H1 (cell line): ENCODE measurements at regions not wholly inside any gene's neighbourhood (a gene's known extent, or its start where the extent isn't known, plus 50 kb on each side); places are given as distances from the start of the nearest gene placed in this dataset.

Experiments
- CTCF ChIA-PET: fragments of 300-600 bp; sonication (Branson Sonifier 250); formaldehyde crosslinking; loops from one replicate; lab custom pipeline; 2021; ENCODE audit not compliant: partially characterized antibody; lab: Charles Lee
- POLR2A ChIA-PET: fragments of 300-600 bp; sonication (Branson Sonifier 250); formaldehyde crosslinking; loops from one replicate; lab custom pipeline; 2021; ENCODE audit warnings: inconsistent platforms; ENCODE audit not compliant: partially characterized antibody; lab: Charles Lee
- DNase-seq, 2 experiments: peaks; one replicate each; pipeline versions ENCODE4 v3.0.0 to v3.0.0-alpha.2; 2010 to 2022; ENCODE audit warnings: low spot score in 2 of 2, low read depth in 1 of 2, mixed read lengths in 1 of 2
- FAIRE-seq: peaks from 2 replicates; lab custom pipeline; 2011; peaks lifted over from hg19 to GRCh38; lab: Jason Lieb, UNC
- H2AFZ ChIP-seq: 2 replicates; pipeline ENCODE4 v1.8.1; 2012; ENCODE audit warnings: low read length, inconsistent platforms
- H2AK5ac ChIP-seq: 2 replicates; pipeline ENCODE4 v1.6.1; 2013; ENCODE audit warnings: low read depth, low read length
- H2BK120ac ChIP-seq: replicated peaks from 2 replicates; pipeline ENCODE3; 2013; ENCODE audit warnings: low read depth, low read length, inconsistent platforms
- H2BK12ac ChIP-seq: 2 replicates; pipeline ENCODE4 v1.6.1; 2013; ENCODE audit warnings: low read depth, low read length
- H2BK15ac ChIP-seq: 2 replicates; pipeline ENCODE4 v1.6.1; 2013; ENCODE audit warnings: low read length
- H2BK20ac ChIP-seq: 2 replicates; pipeline ENCODE4 v1.6.1; 2013; ENCODE audit warnings: low read length
- H2BK5ac ChIP-seq: 2 replicates; pipeline ENCODE4 v1.6.1; 2013; ENCODE audit warnings: low read depth, low read length
- H3K14ac ChIP-seq: 2 replicates; pipeline ENCODE4 v1.6.1; 2013; ENCODE audit warnings: inconsistent platforms; ENCODE audit not compliant: insufficient read length
- H3K18ac ChIP-seq: 2 replicates; pipeline ENCODE4 v1.6.1; 2013; ENCODE audit warnings: low read length; ENCODE audit errors: extremely low read depth
- H3K23ac ChIP-seq: 2 replicates; pipeline ENCODE4 v1.6.1; 2013; ENCODE audit warnings: inconsistent platforms; ENCODE audit not compliant: insufficient read length
- H3K23me2 ChIP-seq: 2 replicates; pipeline ENCODE4 v1.6.1; 2013; ENCODE audit warnings: low read depth, low read length
- H3K27ac ChIP-seq: 2 replicates; pipeline ENCODE4 v1.6.1; 2011; ENCODE audit warnings: low read depth, low read length, inconsistent platforms
- H3K27me3 ChIP-seq, 4 experiments: replicated peaks in 1 of 4; 1 replicate in 1 of 4; 2 replicates in 3 of 4; pipeline versions ENCODE4 v1.6.1 to v1.8.1; 2011 to 2013; ENCODE audit warnings: low read length in 3 of 4, mild to moderate bottlenecking in 3 of 4, inconsistent platforms in 2 of 4, mixed read lengths in 2 of 4, moderate library complexity in 1 of 4; ENCODE audit not compliant: control insufficient read depth in 3 of 4, insufficient read depth in 3 of 4; ENCODE audit errors: extremely low read depth in 1 of 4
- H3K36me3 ChIP-seq, 4 experiments: 2 replicates each; pipeline versions ENCODE4 v1.6.1 to v1.8.1; 2011 to 2013; ENCODE audit warnings: mild to moderate bottlenecking in 4 of 4, low read length in 3 of 4, moderate library complexity in 2 of 4, control low read depth in 1 of 4, inconsistent platforms in 1 of 4; ENCODE audit not compliant: insufficient read depth in 4 of 4, control insufficient read depth in 2 of 4
- H3K4ac ChIP-seq: replicated peaks from 2 replicates; pipeline ENCODE3; 2013; ENCODE audit warnings: low read length, low read depth, mixed read lengths, inconsistent platforms; ENCODE audit not compliant: insufficient read length
- H3K4me1 ChIP-seq, 4 experiments: replicated peaks in 1 of 4; 1 replicate in 1 of 4; 2 replicates in 3 of 4; pipeline versions ENCODE4 v1.6.1 to v1.8.1; 2011 to 2013; ENCODE audit warnings: low read length in 3 of 4, inconsistent platforms in 2 of 4, mixed read lengths in 1 of 4; ENCODE audit not compliant: insufficient read depth in 4 of 4, control insufficient read depth in 3 of 4
- H3K4me2 ChIP-seq, 2 experiments: 2 replicates each; pipeline versions ENCODE4 v1.6.1 to v1.8.1; 2011 to 2013; ENCODE audit warnings: low read depth in 2 of 2, low read length in 2 of 2, control low read depth in 1 of 2, inconsistent platforms in 1 of 2, mild to moderate bottlenecking in 1 of 2; ENCODE audit not compliant: insufficient read depth in 1 of 2
- H3K4me3 ChIP-seq, 4 experiments: fragments of 200-600, 300-600 bp in 1 of 4; sonication (generic), shearing (Covaris generic), sonication (Bioruptor Twin) in 1 of 4; 2 replicates each; pipeline versions ENCODE4 v1.5.1 to v1.8.1; 2011 to 2016; ENCODE audit warnings: low read length in 4 of 4, low read depth in 3 of 4, control low read depth in 2 of 4, inconsistent platforms in 2 of 4, mild to moderate bottlenecking in 2 of 4, mixed read lengths in 1 of 4, moderate library complexity in 1 of 4; ENCODE audit not compliant: insufficient read depth in 2 of 4; ENCODE audit errors: extremely low read depth in 1 of 4
- H3K56ac ChIP-seq: replicated peaks from 2 replicates; pipeline ENCODE3; 2013; ENCODE audit warnings: low read depth, mild to moderate bottlenecking, mixed read lengths, low read length, inconsistent platforms; ENCODE audit not compliant: insufficient read length
- H3K79me1 ChIP-seq: 2 replicates; pipeline ENCODE4 v1.6.1; 2013; ENCODE audit warnings: low read depth, low read length, control low read depth
- H3K79me2 ChIP-seq, 2 experiments: 2 replicates each; pipeline versions ENCODE4 v1.6.1 to v1.8.1; 2012 to 2013; ENCODE audit warnings: low read length in 2 of 2, mild to moderate bottlenecking in 2 of 2, inconsistent platforms in 1 of 2; ENCODE audit not compliant: insufficient read depth in 2 of 2, control insufficient read depth in 1 of 2
- H3K9ac ChIP-seq, 4 experiments: replicated peaks in 1 of 4; 1 replicate in 1 of 4; 2 replicates in 3 of 4; pipeline versions ENCODE4 v1.6.1 to v1.8.1; 2011 to 2013; ENCODE audit warnings: low read depth in 3 of 4, low read length in 3 of 4, control low read depth in 2 of 4, mild to moderate bottlenecking in 2 of 4, moderate library complexity in 2 of 4, inconsistent platforms in 1 of 4; ENCODE audit errors: extremely low read depth in 1 of 4
- H3K9me3 ChIP-seq, 2 experiments: 2 replicates each; pipeline versions ENCODE4 v1.6.1 to v1.8.1; 2012 to 2013; ENCODE audit warnings: mild to moderate bottlenecking in 2 of 2, moderate library complexity in 2 of 2, control low read depth in 1 of 2, inconsistent platforms in 1 of 2, low read depth in 1 of 2, low read length in 1 of 2, mixed read lengths in 1 of 2; ENCODE audit not compliant: insufficient read depth in 2 of 2
- H4K20me1 ChIP-seq, 2 experiments: replicated peaks in 1 of 2; 2 replicates each; pipeline versions ENCODE3 to v1.8.1; 2011 to 2013; ENCODE audit warnings: inconsistent platforms in 2 of 2, low read length in 2 of 2, mild to moderate bottlenecking in 1 of 2; ENCODE audit not compliant: insufficient read depth in 2 of 2, control insufficient read depth in 1 of 2
- H4K5ac ChIP-seq: 2 replicates; pipeline ENCODE4 v1.6.1; 2013; ENCODE audit warnings: low read length, low read depth, mixed read lengths, inconsistent platforms; ENCODE audit not compliant: insufficient read length
- H4K8ac ChIP-seq: 2 replicates; pipeline ENCODE4 v1.8.0; 2013; ENCODE audit warnings: mild to moderate bottlenecking, moderate library complexity, low read length, inconsistent platforms; ENCODE audit not compliant: insufficient read depth; ENCODE audit errors: extremely low read depth
- H4K91ac ChIP-seq: replicated peaks from 2 replicates; pipeline ENCODE3; 2013; ENCODE audit warnings: low read length, mixed read lengths, inconsistent platforms; ENCODE audit not compliant: insufficient read length
- CHD2 ChIP-seq: IDR thresholded peaks from 2 replicates; pipeline ENCODE4 v1.6.1; 2012; ENCODE audit warnings: low read length, improper control_type of control experiment
- GTF2F1 ChIP-seq: IDR thresholded peaks from 2 replicates; pipeline ENCODE4 v1.6.1; 2012; ENCODE audit warnings: low read depth, low read length, improper control_type of control experiment, borderline replicate concordance
- HDAC2 ChIP-seq, 2 experiments: fragments of 300-600 bp in 1 of 2; sonication (generic) in 1 of 2; IDR thresholded peaks; 2 replicates each; pipeline ENCODE4 v1.6.1; 2011 to 2012; ENCODE audit warnings: low read depth in 2 of 2, low read length in 2 of 2, mild to moderate bottlenecking in 2 of 2, moderate library complexity in 2 of 2, borderline replicate concordance in 1 of 2, inconsistent platforms in 1 of 2
- RAD21 ChIP-seq, 2 experiments: IDR thresholded peaks in 1 of 2; conservative IDR thresholded peaks in 1 of 2; 2 replicates each; pipeline ENCODE4 v1.6.1; 2011; ENCODE audit warnings: low read depth in 2 of 2, low read length in 2 of 2, improper control_type of control experiment in 1 of 2, inconsistent platforms in 1 of 2, mild to moderate bottlenecking in 1 of 2, moderate library complexity in 1 of 2
- WGBS, 2 experiments: shearing (Covaris generic) in 1 of 2; methylation state at CpG; one replicate each; pipeline versions ENCODE4 v1.1.6 to v1.1.7; 2013 to 2015; ENCODE audit warnings: low lambda C conversion rate in 2 of 2, mixed read lengths in 2 of 2, inconsistent platforms in 1 of 2, low coverage in 1 of 2, missing lambda C conversion rate in 1 of 2; ENCODE audit not compliant: insufficient replicate concordance in 2 of 2, insufficient coverage in 1 of 2, insufficient read length in 1 of 2; ENCODE audit errors: extremely low coverage in 1 of 2, missing lambda C conversion rate in 1 of 2; 5-methylcytosine and 5-hydroxymethylcytosine counted together
- TF ChIP-seq, protein P1 (sequence below), 3 experiments: IDR thresholded peaks; 1 replicate in 2 of 3; 2 replicates in 1 of 3; pipeline versions ENCODE4 v1.5.1 to v1.6.1; 2011; ENCODE audit warnings: low read length in 3 of 3, mild to moderate bottlenecking in 3 of 3, inconsistent platforms in 2 of 3, low read depth in 1 of 3, moderate library complexity in 1 of 3; ENCODE audit not compliant: insufficient read depth in 1 of 3; ENCODE audit errors: control extremely low read depth in 1 of 3

DNA sequence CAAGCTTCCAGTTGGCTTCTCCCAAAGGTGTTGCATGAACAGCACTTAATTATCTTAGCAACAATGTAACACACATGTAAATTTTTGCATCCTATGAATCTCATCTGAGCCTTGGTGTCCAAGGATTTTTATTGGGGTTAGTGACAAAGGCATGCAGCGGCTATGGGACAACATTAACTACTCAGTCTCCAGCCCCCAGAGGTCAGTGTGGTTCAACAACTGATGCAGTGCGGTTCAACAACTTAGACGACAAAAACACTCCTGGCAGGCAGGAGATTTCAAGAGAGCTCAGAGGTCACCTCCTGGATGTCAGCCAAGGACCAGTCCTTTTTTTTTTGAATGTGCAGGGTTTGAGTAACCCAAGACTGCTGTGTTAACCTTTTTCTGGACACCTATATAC is 77.5 kb upstream of the HMCN1 start:
- Histone ChIP-seq H3K4me1 (peaks cover 0 to 1% (median 0%) of the 10 kb centered on the region in 4 experiments; a peak in 2 of 7 replicates), H4K8ac (no peak overlapping the region), H2BK5ac (no peak overlapping the region), H3K4ac (no peak overlapping the region), H2BK120ac (no peak overlapping the region), H3K36me3 (no peaks in the 10 kb centered on the region), H3K4me3 (no peak overlapping the region), H3K18ac (no peak overlapping the region), H2BK12ac (no peak overlapping the region), H3K23me2 (no peaks in the 10 kb centered on the region; the same call in 1 of the 2 replicates), H3K9ac (no peak overlapping the region; a peak in 1 of 7 replicates), H4K91ac (no peak overlapping the region), H3K14ac (no peak overlapping the region), H2BK15ac (no peak overlapping the region), H3K23ac (no peak overlapping the region), H3K4me2 (no peak overlapping the region), H3K27ac (no peak overlapping the region), H3K56ac (no peak overlapping the region), H2BK20ac (no peak overlapping the region), H4K20me1 (no peaks in the 10 kb centered on the region), H2AFZ (0 out of 2 replicates have a peak overlapping the region, but pooled peaks have one; percentile 40), H3K79me2 (no peaks in the 10 kb centered on the region), H4K5ac (no peak overlapping the region), H3K79me1 (no peaks in the 10 kb centered on the region), H3K27me3 (no peaks in the 10 kb centered on the region), H2AK5ac (no peak overlapping the region), H3K9me3 (no peaks in the 10 kb centered on the region)
- WGBS, 2 experiments: 73% methylated on average over 3 of the region's 3 CpGs; no CpG with 5 or more reads in 1 of the 2 experiments
- CTCF ChIA-PET: interaction anchor here (0.6 to 1.3 kb wide), 13 partner anchors 8 to 471 kb away, joined by 3 to 6 read pairs (median 4); no protein-coding TSS in a partner anchor
- TF ChIP-seq, protein P1, sequence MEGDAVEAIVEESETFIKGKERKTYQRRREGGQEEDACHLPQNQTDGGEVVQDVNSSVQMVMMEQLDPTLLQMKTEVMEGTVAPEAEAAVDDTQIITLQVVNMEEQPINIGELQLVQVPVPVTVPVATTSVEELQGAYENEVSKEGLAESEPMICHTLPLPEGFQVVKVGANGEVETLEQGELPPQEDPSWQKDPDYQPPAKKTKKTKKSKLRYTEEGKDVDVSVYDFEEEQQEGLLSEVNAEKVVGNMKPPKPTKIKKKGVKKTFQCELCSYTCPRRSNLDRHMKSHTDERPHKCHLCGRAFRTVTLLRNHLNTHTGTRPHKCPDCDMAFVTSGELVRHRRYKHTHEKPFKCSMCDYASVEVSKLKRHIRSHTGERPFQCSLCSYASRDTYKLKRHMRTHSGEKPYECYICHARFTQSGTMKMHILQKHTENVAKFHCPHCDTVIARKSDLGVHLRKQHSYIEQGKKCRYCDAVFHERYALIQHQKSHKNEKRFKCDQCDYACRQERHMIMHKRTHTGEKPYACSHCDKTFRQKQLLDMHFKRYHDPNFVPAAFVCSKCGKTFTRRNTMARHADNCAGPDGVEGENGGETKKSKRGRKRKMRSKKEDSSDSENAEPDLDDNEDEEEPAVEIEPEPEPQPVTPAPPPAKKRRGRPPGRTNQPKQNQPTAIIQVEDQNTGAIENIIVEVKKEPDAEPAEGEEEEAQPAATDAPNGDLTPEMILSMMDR (IDR thresholded peaks at IDR 0.05; ENCODE audit: control extremely low read depth in 1 of 3, insufficient read depth in 1 of 3, low read depth in 1 of 3, low read length in 3 of 3): peak; percentile 27 to 48 (median 42)
- TF ChIP-seq GTF2F1: no peak
- peak; percentile 54 to 71 for TF ChIP-seq RAD21 (IDR thresholded peaks at IDR 0.05 in 1 of 2, conservative IDR thresholded peaks at IDR 0.05 in 1 of 2; ENCODE audit: low read depth in 2 of 2, low read length in 2 of 2)
- TF ChIP-seq HDAC2 (IDR thresholded peaks at IDR 0.05; ENCODE audit: borderline replicate concordance in 1 of 2, low read depth in 2 of 2, low read length in 2 of 2): no peak
- TF ChIP-seq CHD2: no peak
- no peak for DNase-seq
- POLR2A ChIA-PET: interaction anchor here (1.0 kb wide), 1 partner anchor 10 kb away, joined by 3 read pairs; no protein-coding TSS in a partner anchor
- FAIRE-seq: no peak
